HG03097 (cell line): ENCODE measurements at regions not wholly inside any gene's neighbourhood (a gene's known extent, or its start where the extent isn't known, plus 50 kb on each side); places are given as distances from the start of the nearest gene placed in this dataset.
"Not testable (repeated sequence)": the region's sequence is repeated elsewhere in the genome, so short reads cannot be mapped to it uniquely, and the experiment has no call there.

Experiments
- ATAC-seq: cut with Tn5 transposase; IDR thresholded peaks from one replicate; pipeline ENCODE4 v1.9.1; 2021; ENCODE audit not compliant: unreplicated experiment, low FRiP score

GRCh38 chr3:118781839-118782238 lies 252.8 kb downstream of the IGSF11 start:
- ATAC-seq = no peak

DNA sequence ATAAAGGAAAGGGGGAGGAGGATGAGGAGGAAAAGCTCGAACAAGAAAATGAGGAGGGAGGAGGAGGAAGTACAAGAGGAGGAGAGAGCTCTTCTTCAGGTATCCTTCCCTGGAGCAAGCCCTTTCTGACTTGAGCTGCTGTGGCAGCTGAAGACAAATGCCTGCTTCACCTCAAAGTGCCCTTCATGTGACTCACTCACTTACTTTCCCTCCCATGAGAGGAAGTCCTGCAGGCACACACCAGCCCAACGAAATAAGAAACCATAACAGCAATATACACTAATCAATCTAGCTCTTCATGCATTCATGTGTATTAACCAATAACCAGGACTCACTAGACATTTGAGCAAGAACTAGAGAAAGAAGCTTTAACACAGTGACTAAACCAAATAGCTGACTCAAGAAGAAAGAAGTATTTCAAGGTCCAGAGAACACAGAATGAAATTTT lies 251.9 kb downstream of the IGSF11 start:
- ATAC-seq = peak; percentile 98

GRCh38 chr3:118785415-118785814 lies 249.2 kb downstream of the IGSF11 start:
- ATAC-seq = no peak

DNA sequence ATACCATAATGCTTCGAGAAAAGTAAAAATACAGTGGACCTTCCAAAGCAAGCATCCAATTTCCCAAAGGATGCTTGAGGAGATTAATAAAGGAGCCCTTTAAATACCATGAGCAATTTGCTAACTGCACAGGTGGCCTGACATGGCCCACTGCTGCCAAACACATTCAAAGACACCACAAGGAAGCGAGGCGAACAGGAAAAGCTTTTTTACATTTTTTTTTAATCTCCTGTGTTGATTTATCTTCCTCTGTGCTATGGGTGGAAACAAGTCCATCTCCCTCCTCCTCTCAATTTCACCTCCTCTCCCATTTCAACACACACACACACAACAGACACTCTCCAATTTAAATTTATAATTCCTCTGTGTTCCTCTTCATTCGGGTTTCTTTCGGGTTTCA lies 243.4 kb downstream of the IGSF11 start:
- ATAC-seq = no peak

GRCh38 chr3:118792191-118792590 lies 242.5 kb downstream of the IGSF11 start:
- no peak for ATAC-seq

GRCh38 chr3:118793176-118793575 lies 241.5 kb downstream of the IGSF11 start:
- no peak for ATAC-seq

GRCh38 chr3:118799303-118799702 lies 235.3 kb downstream of the IGSF11 start:
- ATAC-seq = no peak

GRCh38 chr3:118801899-118802298 lies 232.7 kb downstream of the IGSF11 start:
- no peak for ATAC-seq

- no peak for ATAC-seq
Measured at GRCh38 chr3:118802325-118803095, 232.1 kb downstream of the IGSF11 start.

DNA sequence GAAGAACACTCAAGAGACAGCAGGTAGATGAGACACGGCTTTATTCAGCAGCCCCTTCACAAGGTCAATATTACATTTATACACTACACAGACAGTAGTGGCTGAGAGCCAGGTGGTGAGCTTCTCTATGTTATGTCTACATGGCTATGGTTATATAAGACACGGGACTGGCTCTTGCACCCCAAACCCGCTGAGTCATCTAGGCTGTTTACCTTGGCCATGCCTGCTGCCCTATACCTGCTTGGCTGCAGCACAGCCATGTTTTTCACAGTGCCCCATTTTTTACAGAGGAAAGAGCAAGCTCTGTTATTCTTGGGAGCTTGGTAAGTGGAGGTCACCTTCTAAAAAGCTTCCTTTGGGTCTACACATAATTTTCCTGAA lies 231.6 kb downstream of the IGSF11 start:
- no peak for ATAC-seq

- no peak for ATAC-seq
Measured at GRCh38 chr3:118805007-118805406, 229.6 kb downstream of the IGSF11 start.

GRCh38 chr3:118806423-118806822 lies 228.2 kb downstream of the IGSF11 start:
- ATAC-seq = no peak

DNA sequence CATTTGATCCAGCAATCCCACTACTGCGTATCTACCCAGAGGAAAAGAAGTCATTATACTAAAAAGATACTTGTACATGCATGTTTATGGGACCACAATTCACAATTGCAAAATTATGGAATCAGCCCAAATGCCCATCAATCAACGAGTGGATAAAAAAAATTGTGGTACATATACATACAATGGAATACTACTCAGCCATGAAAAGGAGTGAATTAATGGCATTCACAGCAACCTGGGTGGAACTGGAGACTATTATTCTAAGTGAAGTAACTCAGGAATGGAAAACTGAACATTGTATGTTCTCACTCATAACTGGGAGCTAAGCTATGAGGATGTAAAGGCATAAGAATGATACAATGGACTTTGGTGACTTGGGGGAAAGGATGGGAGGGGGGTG lies 227.3 kb downstream of the IGSF11 start:
- ATAC-seq = not testable (repeated sequence)

- ATAC-seq = no peak
Measured at GRCh38 chr3:118808723-118809122, 225.9 kb downstream of the IGSF11 start.

DNA sequence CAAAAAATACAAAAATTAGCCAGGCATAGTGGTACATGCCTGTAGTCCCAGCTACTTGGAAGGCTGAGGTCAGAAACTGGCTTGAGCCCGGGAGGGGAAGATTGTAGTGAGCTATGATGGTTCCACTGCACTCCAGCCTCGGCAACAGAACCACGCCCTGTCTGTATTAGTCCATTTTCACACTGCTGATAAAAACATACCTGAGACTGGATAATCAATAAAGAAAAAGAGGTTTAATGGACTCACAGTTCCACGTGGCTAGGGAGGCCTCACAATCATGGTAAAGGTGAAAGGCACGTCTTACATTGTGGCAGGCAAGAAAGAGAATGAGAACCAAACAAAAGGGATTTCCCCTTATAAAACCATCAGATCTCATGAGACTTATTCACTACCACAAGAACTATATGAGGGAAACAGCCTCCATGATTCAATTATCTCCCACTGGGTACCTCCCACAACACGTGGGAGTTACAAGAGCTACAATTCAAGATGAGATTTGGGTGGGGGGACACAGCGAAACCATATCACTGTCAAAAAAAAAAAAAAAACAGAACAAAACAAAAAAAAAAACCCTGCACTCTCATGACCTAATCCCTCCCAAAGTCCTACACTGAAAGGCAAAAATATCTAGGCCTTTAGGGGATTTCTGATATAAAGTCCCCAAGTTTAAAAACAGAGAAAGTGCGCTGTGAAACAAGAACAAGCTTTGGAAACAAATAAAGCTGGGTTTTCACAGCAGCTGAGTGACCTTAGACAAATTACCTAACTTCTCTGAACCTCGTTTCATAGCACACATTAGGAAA lies 224.7 kb downstream of the IGSF11 start:
- no peak for ATAC-seq

- ATAC-seq = no peak
Measured at GRCh38 chr3:118810499-118811035, 224.1 kb downstream of the IGSF11 start.

DNA sequence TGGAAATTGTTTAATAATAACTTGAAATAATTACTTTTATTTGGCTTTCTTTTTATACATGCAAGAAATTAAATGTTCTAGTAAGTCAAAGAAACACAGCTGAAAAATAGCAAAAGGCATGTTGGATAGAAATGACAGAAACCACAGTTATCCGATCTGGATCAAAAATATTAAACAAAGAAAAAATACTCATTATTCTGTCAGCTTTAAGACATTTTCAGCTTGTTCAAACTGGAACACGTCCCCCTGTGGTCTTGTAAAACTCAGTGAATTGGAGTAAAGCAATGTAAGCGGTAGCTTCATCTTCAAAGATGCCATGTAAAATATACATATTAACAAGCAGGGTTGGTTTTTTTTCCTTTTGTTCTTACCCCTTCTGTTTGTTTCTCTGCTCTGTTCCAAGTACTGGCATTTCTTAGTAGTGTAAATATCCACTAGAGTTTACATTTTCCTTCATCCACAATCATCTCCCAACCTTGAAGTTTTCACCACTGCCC lies 223.4 kb downstream of the IGSF11 start:
- no peak for ATAC-seq

GRCh38 chr3:118813472-118813871 lies 221.2 kb downstream of the IGSF11 start:
- no peak for ATAC-seq

GRCh38 chr3:118817748-118818165 lies 216.9 kb downstream of the IGSF11 start:
- no peak for ATAC-seq

GRCh38 chr3:118818386-118818785 lies 216.3 kb downstream of the IGSF11 start:
- ATAC-seq = no peak

GRCh38 chr3:118823626-118824025 lies 211.0 kb downstream of the IGSF11 start:
- no peak for ATAC-seq
